ENCODE measurements at regions not wholly inside any gene's neighbourhood (a gene's known extent, or its start where the extent isn't known, plus 50 kb on each side); places are given as distances from the start of the nearest gene placed in this dataset.

DNA sequence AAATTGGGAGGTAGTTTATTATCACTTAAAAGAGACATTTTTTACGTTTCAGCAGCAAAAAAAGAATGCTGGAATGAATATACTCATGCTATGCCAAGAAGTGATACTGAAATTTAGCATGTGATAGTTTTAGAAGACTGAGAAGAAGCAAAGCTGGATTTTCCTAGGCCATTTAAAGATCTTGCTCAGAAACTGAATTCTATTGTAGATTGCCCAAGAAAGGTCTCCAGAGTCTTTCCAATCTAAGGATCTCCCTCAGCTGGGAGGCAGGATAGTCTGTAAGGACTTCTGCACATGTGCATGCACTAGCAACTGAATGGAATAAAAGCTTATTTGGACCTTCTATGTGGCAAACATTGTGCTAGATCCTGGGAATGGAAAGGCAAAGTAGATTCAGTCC lies 334.5 kb downstream of the DTWD2 start:
- TF ChIP-seq, protein P1, sequence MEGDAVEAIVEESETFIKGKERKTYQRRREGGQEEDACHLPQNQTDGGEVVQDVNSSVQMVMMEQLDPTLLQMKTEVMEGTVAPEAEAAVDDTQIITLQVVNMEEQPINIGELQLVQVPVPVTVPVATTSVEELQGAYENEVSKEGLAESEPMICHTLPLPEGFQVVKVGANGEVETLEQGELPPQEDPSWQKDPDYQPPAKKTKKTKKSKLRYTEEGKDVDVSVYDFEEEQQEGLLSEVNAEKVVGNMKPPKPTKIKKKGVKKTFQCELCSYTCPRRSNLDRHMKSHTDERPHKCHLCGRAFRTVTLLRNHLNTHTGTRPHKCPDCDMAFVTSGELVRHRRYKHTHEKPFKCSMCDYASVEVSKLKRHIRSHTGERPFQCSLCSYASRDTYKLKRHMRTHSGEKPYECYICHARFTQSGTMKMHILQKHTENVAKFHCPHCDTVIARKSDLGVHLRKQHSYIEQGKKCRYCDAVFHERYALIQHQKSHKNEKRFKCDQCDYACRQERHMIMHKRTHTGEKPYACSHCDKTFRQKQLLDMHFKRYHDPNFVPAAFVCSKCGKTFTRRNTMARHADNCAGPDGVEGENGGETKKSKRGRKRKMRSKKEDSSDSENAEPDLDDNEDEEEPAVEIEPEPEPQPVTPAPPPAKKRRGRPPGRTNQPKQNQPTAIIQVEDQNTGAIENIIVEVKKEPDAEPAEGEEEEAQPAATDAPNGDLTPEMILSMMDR (conservative IDR thresholded peaks at IDR 0.05) = no peak
- TF ChIP-seq EZH2 (IDR thresholded peaks at IDR 0.05; ENCODE audit: low read depth) = no peak
